Heart left ventricle (tissue), 13 donors: ENCODE measurements at regions not wholly inside any gene's neighbourhood (a gene's known extent, or its start where the extent isn't known, plus 50 kb on each side); places are given as distances from the start of the nearest gene placed in this dataset.
"Not testable (repeated sequence)": the region's sequence is repeated elsewhere in the genome, so short reads cannot be mapped to it uniquely, and the experiment has no call there.

Source experiments
- POLR2A ChIP-seq, 2 donors: fragments of 450-650 bp; IDR thresholded peaks; one replicate each; pipeline ENCODE4 v1.6.1; 2017; ENCODE audit warnings: antibody characterized with exemption in 2 of 2, mild to moderate bottlenecking in 2 of 2, moderate library complexity in 2 of 2
- TF ChIP-seq, protein P1 (sequence below), 12 donors: fragments of 200-600 bp; sonication (generic) in 4 of 12; IDR thresholded peaks; one replicate each; pipeline versions ENCODE4 v1.5.0 to v1.8.0; 2018 to 2022; ENCODE audit warnings: antibody characterized with exemption in 12 of 12, mild to moderate bottlenecking in 5 of 12
- donor health status: ischemic (EF 13 %, LVEDD 7.1; RV severe dilation, severe dysfunction).
- donor health status: DM: no; HTN: yes; CAD: no.
- donor health status: DM: no; HTN: no; CAD: no.
- donor health status: ischemic (EF 25% LVEDD 6.9; RV normal size, moderate dysfunction).
- donor health status: ischemic (EF 25% LVEDD 5.7; RV mildly dilated, moderate dysfunction).
- donor health status: ischemic (EF 35%, LVEDD 5.7; RV mildly dilated, moderate dysfunction).
- donor health status: nonischemic (EF 11% LVEDD 7.7; RV severe dilation, severe dysfunction).
- donor health status: DM: yes; HTN: yes; CAD: no.
- donor health status: PGD.
- donor health status: ischemic (EF 29% LVEDD 5.4; RV normal size, mild dysfunction).
- donor health status: nonischemic (EF 23%, LVEDD 6.1; RV moderate dilation, normal function).

DNA sequence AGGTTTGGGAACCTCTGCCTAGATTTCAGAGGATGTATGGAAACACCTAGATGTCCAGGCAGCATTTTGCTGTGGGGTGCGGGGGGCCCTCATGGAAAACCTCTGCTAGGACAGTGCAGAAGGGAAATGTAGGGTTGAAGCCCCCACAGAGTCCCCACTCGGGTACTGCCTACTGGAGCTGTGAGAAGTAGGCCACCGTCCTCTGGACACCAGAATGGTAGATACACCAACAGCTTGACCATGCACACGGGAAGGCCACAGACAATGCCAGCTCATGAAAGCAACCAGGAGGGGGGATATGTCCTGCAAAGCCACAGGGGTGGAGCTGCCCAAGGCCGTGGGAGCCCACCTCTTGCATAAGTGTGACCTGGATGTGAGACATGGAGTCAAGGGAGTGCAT lies 1336.5 kb downstream of the SPATA31A7 start:
- TF ChIP-seq, protein P1, sequence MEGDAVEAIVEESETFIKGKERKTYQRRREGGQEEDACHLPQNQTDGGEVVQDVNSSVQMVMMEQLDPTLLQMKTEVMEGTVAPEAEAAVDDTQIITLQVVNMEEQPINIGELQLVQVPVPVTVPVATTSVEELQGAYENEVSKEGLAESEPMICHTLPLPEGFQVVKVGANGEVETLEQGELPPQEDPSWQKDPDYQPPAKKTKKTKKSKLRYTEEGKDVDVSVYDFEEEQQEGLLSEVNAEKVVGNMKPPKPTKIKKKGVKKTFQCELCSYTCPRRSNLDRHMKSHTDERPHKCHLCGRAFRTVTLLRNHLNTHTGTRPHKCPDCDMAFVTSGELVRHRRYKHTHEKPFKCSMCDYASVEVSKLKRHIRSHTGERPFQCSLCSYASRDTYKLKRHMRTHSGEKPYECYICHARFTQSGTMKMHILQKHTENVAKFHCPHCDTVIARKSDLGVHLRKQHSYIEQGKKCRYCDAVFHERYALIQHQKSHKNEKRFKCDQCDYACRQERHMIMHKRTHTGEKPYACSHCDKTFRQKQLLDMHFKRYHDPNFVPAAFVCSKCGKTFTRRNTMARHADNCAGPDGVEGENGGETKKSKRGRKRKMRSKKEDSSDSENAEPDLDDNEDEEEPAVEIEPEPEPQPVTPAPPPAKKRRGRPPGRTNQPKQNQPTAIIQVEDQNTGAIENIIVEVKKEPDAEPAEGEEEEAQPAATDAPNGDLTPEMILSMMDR (IDR thresholded peaks at IDR 0.05): not testable (repeated sequence)
- TF ChIP-seq POLR2A (IDR thresholded peaks at IDR 0.05): not testable (repeated sequence)
